Activated T-helper 1 cell treated with anti-CD3 and anti-CD28 coated beads, Interleukin-12 subunit alpha, Interleukin-12 subunit beta, Interleukin-2, Interleukin-4 antibody, amounts not matched to agents 30 ng/mL and 10 ng/mL and 1 ng/mL, durations not matched to agents 14 hours and 24 hours and 36 hours (primary cell): ENCODE measurements at regions not wholly inside any gene's neighbourhood (a gene's known extent, or its start where the extent isn't known, plus 50 kb on each side); places are given as distances from the start of the nearest gene placed in this dataset.
"Not testable (repeated sequence)": the region's sequence is repeated elsewhere in the genome, so short reads cannot be mapped to it uniquely, and the experiment has no call there.

Experiments used
- DNase-seq: peaks from one replicate; pipeline ENCODE4 v3.0.0; 2021; ENCODE audit warnings: low spot score
- H3K27ac Mint-ChIP-seq: one replicate; pipeline ENCODE4 v1.8.0; 2021; ENCODE audit warnings: mild to moderate bottlenecking, mixed read lengths
- H3K27me3 Mint-ChIP-seq: one replicate; pipeline ENCODE4 v1.8.0; 2022; ENCODE audit warnings: mild to moderate bottlenecking, moderate library complexity, mixed read lengths; ENCODE audit not compliant: insufficient read depth
- H3K36me3 Mint-ChIP-seq: one replicate; pipeline ENCODE4 v1.8.0; 2021; ENCODE audit warnings: low read depth, mixed read lengths
- H3K4me1 Mint-ChIP-seq: one replicate; pipeline ENCODE4 v1.8.0; 2021; ENCODE audit warnings: low read depth, mixed read lengths
- H3K4me3 Mint-ChIP-seq: one replicate; pipeline ENCODE4 v1.8.0; 2021; ENCODE audit warnings: mild to moderate bottlenecking, moderate library complexity, mixed read lengths
- H3K9me3 Mint-ChIP-seq: one replicate; pipeline ENCODE4 v1.8.0; 2021; ENCODE audit warnings: mixed read lengths
- intact Hi-C: fragments of 100-400 bp; cut with micrococcal nuclease; formaldehyde crosslinking; loops from one replicate; pipeline ENCODE4 v1.15.1; 2024

DNA sequence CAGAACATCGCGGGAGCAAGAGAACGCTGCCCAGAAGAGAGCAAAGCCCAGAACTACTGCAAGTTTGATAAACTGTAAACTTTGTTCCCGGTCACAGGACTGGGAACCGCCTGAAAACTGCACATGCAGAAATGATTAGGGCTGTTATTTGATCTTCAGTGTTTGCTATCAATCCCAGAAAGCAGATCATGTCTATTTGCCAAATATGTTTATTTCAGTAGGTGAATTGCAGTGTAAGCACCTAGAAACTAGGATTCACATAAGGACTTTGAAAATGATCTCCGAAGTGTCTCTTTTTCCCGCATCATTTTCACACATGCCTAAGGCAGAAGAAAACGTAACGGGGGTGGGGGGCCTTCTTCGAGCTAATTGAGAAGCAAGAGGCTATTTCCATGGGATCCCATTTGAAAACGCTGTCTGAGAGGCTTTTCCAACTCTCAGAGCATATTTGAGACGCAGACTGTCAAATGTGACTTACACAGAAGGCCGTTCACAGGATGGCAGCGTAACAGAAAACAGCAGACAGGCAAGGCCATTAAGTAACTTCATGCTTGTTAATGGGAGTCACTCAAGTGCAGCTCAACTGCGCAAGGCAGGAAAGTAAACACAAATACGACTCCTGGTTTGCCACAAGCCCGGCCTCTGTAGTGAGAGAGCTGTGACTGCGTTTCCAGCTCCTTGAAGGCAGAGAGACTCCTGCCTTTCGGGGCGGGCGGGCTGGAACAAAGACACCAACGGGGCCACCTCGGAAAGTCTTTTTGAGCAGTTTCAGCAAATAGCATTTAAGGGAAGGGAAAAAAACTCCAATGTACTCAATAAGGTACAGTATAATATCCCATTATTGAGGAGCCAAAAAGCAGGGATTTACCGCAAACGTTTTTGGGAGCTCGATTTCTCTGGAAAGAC lies 144.7 kb upstream of the ZNF217 start:
- no peak overlapping the region for H3K27ac Mint-ChIP-seq
- no peak overlapping the region for H3K4me3 Mint-ChIP-seq
- DNase-seq, result no peak
- no peaks in the 10 kb centered on the region for H3K36me3 Mint-ChIP-seq
- H3K27me3 Mint-ChIP-seq, result no peaks in the 10 kb centered on the region
- H3K4me1 Mint-ChIP-seq, result peaks cover 78% of the 10 kb centered on the region
- no peaks in the 10 kb centered on the region for H3K9me3 Mint-ChIP-seq
- intact Hi-C loops, result no loop called here

GRCh38 chr20:53737396-53738038 lies 143.9 kb upstream of the ZNF217 start:
- Mint-ChIP-seq H3K27me3 (no peaks in the 10 kb centered on the region), H3K4me1 (peaks cover 74% of the 10 kb centered on the region), H3K27ac (peak overlapping the region; percentile 90), H3K36me3 (no peaks in the 10 kb centered on the region), H3K4me3 (peak overlapping the region; percentile 37), H3K9me3 (no peaks in the 10 kb centered on the region)
- intact Hi-C loops, result no loop called here
- no peak for DNase-seq

GRCh38 chr20:53736757-53737395 lies 143.2 kb upstream of the ZNF217 start:
- peak; percentile 13 for DNase-seq
- intact Hi-C loops, result no loop called here
- H3K27ac Mint-ChIP-seq, result peak overlapping the region; percentile 90

GRCh38 chr20:53736122-53736756 lies 142.6 kb upstream of the ZNF217 start:
- no peaks in the 10 kb centered on the region for H3K36me3 Mint-ChIP-seq
- peak overlapping the region; percentile 37 for H3K4me3 Mint-ChIP-seq
- intact Hi-C loops, result no loop called here
- DNase-seq, result no peak
- no peaks in the 10 kb centered on the region for H3K9me3 Mint-ChIP-seq
- peak overlapping the region; percentile 90 for H3K27ac Mint-ChIP-seq
- no peaks in the 10 kb centered on the region for H3K27me3 Mint-ChIP-seq
- H3K4me1 Mint-ChIP-seq, result peaks cover 68% of the 10 kb centered on the region

More at GRCh38 chr20:53736757-53737395, 143.2 kb upstream of the ZNF217 start:
- no peaks in the 10 kb centered on the region for H3K36me3 Mint-ChIP-seq
- H3K4me1 Mint-ChIP-seq, result peaks cover 73% of the 10 kb centered on the region
- no peaks in the 10 kb centered on the region for H3K9me3 Mint-ChIP-seq
- no peaks in the 10 kb centered on the region for H3K27me3 Mint-ChIP-seq
- H3K4me3 Mint-ChIP-seq, result peak overlapping the region; percentile 37

GRCh38 chr20:53735536-53736050 lies 142.0 kb upstream of the ZNF217 start:
- DNase-seq, result no peak
- H3K9me3 Mint-ChIP-seq, result no peaks in the 10 kb centered on the region
- H3K36me3 Mint-ChIP-seq, result no peaks in the 10 kb centered on the region
- intact Hi-C loops, result no loop called here
- no peaks in the 10 kb centered on the region for H3K27me3 Mint-ChIP-seq
- H3K4me3 Mint-ChIP-seq, result no peak overlapping the region
- no peak overlapping the region for H3K27ac Mint-ChIP-seq
- peaks cover 63% of the 10 kb centered on the region for H3K4me1 Mint-ChIP-seq

DNA sequence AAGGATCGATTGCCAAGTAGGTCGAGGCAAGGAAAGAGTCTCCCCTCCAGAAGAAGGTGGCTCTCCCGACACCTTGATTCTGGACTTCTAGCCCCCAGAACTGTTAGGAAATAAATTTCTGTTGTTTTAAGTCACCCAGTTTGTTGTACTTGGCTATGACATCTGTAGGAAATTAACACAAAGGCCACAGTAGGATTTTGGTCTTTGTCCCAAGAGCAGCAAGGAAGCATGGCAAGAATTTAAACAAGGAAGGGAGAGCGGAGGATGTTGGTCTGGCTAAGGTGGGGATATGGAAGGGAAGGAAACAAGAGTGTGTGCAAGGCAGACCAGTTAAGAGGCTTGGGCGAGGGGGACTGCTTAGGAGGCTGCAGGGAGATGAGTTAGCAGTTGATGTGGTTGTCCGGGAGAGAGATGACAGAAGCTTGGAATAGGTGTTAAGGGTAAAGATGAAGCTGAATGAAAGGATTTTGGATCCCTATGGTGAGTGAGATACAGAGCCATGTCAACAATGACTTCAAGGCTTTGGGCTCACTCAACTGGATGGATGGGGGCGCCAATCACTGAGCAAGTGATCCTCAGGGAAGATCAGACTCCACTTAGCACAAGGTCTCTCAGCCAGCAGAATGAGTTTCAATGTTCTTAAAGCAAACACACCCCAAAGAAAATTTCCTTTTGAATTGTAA lies 140.5 kb upstream of the ZNF217 start:
- H3K9me3 Mint-ChIP-seq, result no peaks in the 10 kb centered on the region
- intact Hi-C loops, result no loop called here
- H3K4me3 Mint-ChIP-seq, result no peak overlapping the region
- peaks cover 62% of the 10 kb centered on the region for H3K4me1 Mint-ChIP-seq
- H3K36me3 Mint-ChIP-seq, result peaks cover 2% of the 10 kb centered on the region
- DNase-seq, result no peak
- H3K27me3 Mint-ChIP-seq, result no peaks in the 10 kb centered on the region
- no peak overlapping the region for H3K27ac Mint-ChIP-seq

GRCh38 chr20:53731595-53731994 lies 138.0 kb upstream of the ZNF217 start:
- Mint-ChIP-seq H3K27ac (no peak overlapping the region), H3K36me3 (peaks cover 2% of the 10 kb centered on the region), H3K4me1 (peaks cover 48% of the 10 kb centered on the region), H3K27me3 (no peaks in the 10 kb centered on the region), H3K9me3 (no peaks in the 10 kb centered on the region), H3K4me3 (no peak overlapping the region)
- intact Hi-C loops, result no loop called here
- no peak for DNase-seq

DNA sequence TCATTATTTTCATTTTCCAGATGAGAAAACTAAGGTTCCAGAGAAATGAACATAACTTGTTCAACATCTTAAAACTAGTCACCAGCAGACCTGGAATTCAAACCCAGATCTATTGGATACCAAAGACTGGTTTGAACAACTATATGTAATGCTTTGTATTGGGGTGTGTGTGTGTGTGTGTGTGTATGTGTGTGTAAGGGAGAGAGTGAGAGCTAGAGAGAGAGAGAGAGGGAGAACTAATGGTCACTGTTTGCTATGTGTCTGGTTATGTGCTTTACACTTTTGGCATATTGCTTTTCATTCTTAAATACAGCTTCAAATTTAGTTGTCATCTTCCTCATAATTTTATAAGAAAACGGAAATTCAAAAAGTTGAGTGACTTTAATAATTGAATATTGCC lies 134.7 kb upstream of the ZNF217 start:
- no peak for DNase-seq
- Mint-ChIP-seq H3K4me3 (no peak overlapping the region), H3K36me3 (peaks cover 2% of the 10 kb centered on the region), H3K4me1 (peaks cover 31% of the 10 kb centered on the region), H3K27ac (peak overlapping the region; percentile 29), H3K9me3 (no peaks in the 10 kb centered on the region), H3K27me3 (no peaks in the 10 kb centered on the region)
- intact Hi-C loops, result no loop called here

DNA sequence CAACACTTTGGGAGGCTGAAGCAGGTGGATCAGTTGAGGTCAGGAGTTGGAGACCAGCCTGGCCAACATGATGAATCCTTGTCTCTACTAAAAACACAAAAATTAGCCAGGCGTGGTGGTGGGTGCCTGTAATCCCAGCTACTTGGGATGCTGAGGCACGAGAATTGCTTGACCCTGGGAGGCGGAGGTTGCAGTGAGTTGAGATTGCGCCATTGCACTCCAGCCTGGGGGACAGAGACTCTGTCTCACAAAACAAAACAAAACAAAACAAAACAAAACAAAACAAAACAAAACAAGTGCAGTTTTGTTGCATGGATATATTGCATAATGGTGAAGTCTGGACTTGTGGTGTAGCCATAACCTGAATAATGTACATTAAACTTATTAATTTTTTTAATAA lies 133.6 kb upstream of the ZNF217 start:
- H3K9me3 Mint-ChIP-seq, H3K36me3 Mint-ChIP-seq, H3K27ac Mint-ChIP-seq, DNase-seq, H3K27me3 Mint-ChIP-seq, H3K4me3 Mint-ChIP-seq, intact Hi-C loops: not testable (repeated sequence)
- H3K4me1 Mint-ChIP-seq, result peaks cover 42% of the 10 kb centered on the region

DNA sequence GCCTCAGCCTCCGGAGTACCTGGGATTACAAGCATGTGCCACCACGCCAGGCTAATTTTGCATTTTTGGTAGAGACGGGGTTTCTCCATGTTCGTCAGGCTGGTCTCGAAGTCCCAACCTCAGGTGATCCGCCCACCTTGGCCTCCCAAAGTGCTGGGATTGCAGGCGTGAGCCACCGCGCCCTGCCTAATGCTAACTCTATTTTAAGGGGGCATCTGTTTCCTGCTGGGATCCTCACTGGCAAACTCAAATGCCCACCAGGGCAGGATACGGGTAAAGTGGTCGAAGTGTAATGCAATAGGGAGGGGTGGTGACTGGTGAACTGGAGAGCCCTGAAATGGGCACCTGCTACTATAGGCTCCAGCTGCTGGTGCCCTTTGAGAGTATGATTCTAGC lies 131.9 kb upstream of the ZNF217 start:
- H3K27ac Mint-ChIP-seq, result no peak overlapping the region
- H3K36me3 Mint-ChIP-seq, result peaks cover 5% of the 10 kb centered on the region
- intact Hi-C loops, result no loop called here
- DNase-seq, result no peak
- H3K9me3 Mint-ChIP-seq, result peaks cover 4% of the 10 kb centered on the region
- no peaks in the 10 kb centered on the region for H3K27me3 Mint-ChIP-seq
- H3K4me1 Mint-ChIP-seq, result peaks cover 52% of the 10 kb centered on the region
- H3K4me3 Mint-ChIP-seq, result no peak overlapping the region

- peaks cover 4% of the 10 kb centered on the region for H3K9me3 Mint-ChIP-seq
- DNase-seq, result no peak
- peaks cover 38% of the 10 kb centered on the region for H3K4me1 Mint-ChIP-seq
- no peak overlapping the region for H3K4me3 Mint-ChIP-seq
- H3K36me3 Mint-ChIP-seq, result peaks cover 4% of the 10 kb centered on the region
- peak overlapping the region; percentile 69 for H3K27ac Mint-ChIP-seq
- no peaks in the 10 kb centered on the region for H3K27me3 Mint-ChIP-seq
- intact Hi-C loops, result no loop called here
Observed at GRCh38 chr20:53723621-53724020, 130.0 kb upstream of the ZNF217 start.

- Mint-ChIP-seq H3K27ac (peak overlapping the region; percentile 87), H3K4me1 (peaks cover 32% of the 10 kb centered on the region)
Observed at GRCh38 chr20:53723045-53723444, 129.4 kb upstream of the ZNF217 start.

More at GRCh38 chr20:53723045-53723444, 129.4 kb upstream of the ZNF217 start:
- no peak overlapping the region for H3K4me3 Mint-ChIP-seq
- H3K36me3 Mint-ChIP-seq, result peaks cover 4% of the 10 kb centered on the region
- no peaks in the 10 kb centered on the region for H3K27me3 Mint-ChIP-seq
- intact Hi-C loops, result no loop called here
- DNase-seq, result peak; percentile 19
- peaks cover 4% of the 10 kb centered on the region for H3K9me3 Mint-ChIP-seq
